ENCODE measurements at regions not wholly inside any gene's neighbourhood (a gene's known extent, or its start where the extent isn't known, plus 50 kb on each side); places are given as distances from the start of the nearest gene placed in this dataset.

DNA sequence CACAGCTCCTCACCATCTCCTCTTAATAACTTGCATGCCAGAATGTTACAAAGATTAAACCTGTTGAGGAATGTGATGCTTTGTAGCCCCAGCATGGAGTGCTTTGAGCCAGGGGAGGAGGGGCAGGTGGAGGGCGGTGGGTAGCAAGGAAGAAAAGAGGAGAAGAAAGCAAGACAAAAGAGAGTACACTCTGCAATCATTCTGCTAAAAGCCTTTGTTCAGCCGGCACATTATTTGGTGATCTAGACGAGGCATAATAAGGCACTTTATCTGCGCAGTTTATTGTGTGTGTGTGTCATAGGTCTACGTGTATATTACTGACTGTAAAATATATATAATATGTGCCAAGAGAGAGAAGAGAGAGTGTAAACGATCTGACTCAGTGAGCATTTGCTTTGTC lies 139.1 kb downstream of the SOX9 start:
- Mint-ChIP-seq H3K36me3 (ENCODE audit: insufficient read depth, unreplicated experiment) (no peaks in the 10 kb centered on the region), H3K4me1 (ENCODE audit: insufficient read depth, unreplicated experiment) (no peaks in the 10 kb centered on the region), H3K4me3 (ENCODE audit: unreplicated experiment) (no peak overlapping the region), H3K27me3 (ENCODE audit: insufficient read depth, unreplicated experiment) (no peaks in the 10 kb centered on the region), H3K9me3 (ENCODE audit: unreplicated experiment) (no peaks in the 10 kb centered on the region), H3K27ac (ENCODE audit: low read depth, unreplicated experiment) (no peak overlapping the region)
- TF ChIP-seq, protein P1, sequence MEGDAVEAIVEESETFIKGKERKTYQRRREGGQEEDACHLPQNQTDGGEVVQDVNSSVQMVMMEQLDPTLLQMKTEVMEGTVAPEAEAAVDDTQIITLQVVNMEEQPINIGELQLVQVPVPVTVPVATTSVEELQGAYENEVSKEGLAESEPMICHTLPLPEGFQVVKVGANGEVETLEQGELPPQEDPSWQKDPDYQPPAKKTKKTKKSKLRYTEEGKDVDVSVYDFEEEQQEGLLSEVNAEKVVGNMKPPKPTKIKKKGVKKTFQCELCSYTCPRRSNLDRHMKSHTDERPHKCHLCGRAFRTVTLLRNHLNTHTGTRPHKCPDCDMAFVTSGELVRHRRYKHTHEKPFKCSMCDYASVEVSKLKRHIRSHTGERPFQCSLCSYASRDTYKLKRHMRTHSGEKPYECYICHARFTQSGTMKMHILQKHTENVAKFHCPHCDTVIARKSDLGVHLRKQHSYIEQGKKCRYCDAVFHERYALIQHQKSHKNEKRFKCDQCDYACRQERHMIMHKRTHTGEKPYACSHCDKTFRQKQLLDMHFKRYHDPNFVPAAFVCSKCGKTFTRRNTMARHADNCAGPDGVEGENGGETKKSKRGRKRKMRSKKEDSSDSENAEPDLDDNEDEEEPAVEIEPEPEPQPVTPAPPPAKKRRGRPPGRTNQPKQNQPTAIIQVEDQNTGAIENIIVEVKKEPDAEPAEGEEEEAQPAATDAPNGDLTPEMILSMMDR (IDR thresholded peaks at IDR 0.05; ENCODE audit: unreplicated experiment), result no peak
- no TSS peak for BruUV-seq (replicated peaks)
- intact Hi-C loops (cut with micrococcal nuclease), result no loop called here
- no peak for DNase-seq (ENCODE audit: unreplicated experiment)
- ChIA-PET POLR2A (interaction anchor here (0.7 kb wide), 1 partner anchor 94 kb away, joined by 3 read pairs; no protein-coding TSS in a partner anchor), CTCF (no interaction called here)

DNA sequence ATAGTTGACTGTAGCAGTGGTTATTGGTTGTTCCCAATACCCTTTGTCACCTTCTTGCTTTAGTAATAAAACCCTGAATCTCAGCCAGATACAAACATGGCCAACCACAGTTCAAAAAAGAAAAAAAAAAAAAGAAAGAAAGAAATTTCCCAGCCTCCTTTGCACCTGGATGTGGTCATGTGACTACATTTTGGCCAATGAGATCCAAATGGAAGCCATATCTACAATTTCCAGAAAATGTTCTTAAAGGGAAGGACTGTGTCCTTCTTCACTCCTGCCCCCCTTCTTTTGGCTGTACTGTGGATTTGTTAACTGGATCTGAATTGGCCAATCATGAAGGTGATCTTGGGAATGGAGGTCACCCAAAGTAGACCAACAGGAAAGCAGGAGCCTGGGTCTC lies 141.9 kb downstream of the SOX9 start:
- no peak overlapping the region for H3K27ac Mint-ChIP-seq (ENCODE audit: low read depth, unreplicated experiment)
- no peaks in the 10 kb centered on the region for H3K27me3 Mint-ChIP-seq (ENCODE audit: insufficient read depth, unreplicated experiment)
- DNase-seq (ENCODE audit: unreplicated experiment), result no peak
- H3K36me3 Mint-ChIP-seq (ENCODE audit: insufficient read depth, unreplicated experiment), result no peaks in the 10 kb centered on the region
- no peaks in the 10 kb centered on the region for H3K9me3 Mint-ChIP-seq (ENCODE audit: unreplicated experiment)
- ChIA-PET CTCF (interaction anchor here (0.8 kb wide), 1 partner anchor 108 kb away, joined by 3 read pairs; no protein-coding TSS in a partner anchor), POLR2A (no interaction called here)
- BruUV-seq (replicated peaks), result no TSS peak
- no peaks in the 10 kb centered on the region for H3K4me1 Mint-ChIP-seq (ENCODE audit: insufficient read depth, unreplicated experiment)
- TF ChIP-seq, protein P1 (IDR thresholded peaks at IDR 0.05; ENCODE audit: unreplicated experiment), result no peak
- intact Hi-C loops (cut with micrococcal nuclease), result no loop called here
- no peak overlapping the region for H3K4me3 Mint-ChIP-seq (ENCODE audit: unreplicated experiment)

DNA sequence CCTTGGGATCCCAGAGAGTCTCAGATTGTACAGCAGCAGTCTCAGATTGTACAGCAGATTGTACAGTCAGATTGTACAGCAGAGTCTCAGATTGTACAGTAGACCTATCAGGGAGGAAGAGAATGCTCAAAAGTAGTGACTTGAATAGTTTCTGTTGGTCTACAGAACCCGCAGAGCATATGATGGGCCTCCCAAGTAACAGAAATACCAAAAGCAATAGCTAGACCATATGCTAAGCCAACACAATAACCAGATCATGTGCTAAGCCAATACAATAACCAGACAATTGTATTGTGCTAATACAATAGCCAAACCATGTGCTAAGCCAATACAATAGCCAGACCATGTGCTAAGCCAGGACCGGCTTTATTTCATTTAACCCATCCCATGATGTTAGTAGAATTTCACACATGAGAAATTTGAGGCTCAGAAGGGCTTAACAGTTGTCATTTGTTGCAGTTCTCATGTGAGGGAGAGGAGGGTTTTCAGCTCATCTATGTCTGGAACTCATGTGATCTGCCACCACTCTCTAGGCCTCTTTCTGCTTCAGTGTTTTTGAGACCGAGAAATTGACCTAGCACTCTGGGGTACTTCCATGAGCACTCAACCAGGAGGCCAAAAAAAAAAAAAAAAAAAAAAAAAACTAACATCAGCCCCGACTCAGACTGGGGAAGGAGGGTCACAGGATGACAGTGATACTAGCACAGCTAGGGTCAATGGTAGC lies 144.0 kb downstream of the SOX9 start:
- no peak for DNase-seq (ENCODE audit: unreplicated experiment)
- BruUV-seq (replicated peaks), result no TSS peak
- Mint-ChIP-seq H3K4me3 (ENCODE audit: unreplicated experiment) (no peak overlapping the region), H3K36me3 (ENCODE audit: insufficient read depth, unreplicated experiment) (no peaks in the 10 kb centered on the region), H3K9me3 (ENCODE audit: unreplicated experiment) (no peaks in the 10 kb centered on the region), H3K27ac (ENCODE audit: low read depth, unreplicated experiment) (no peak overlapping the region), H3K4me1 (ENCODE audit: insufficient read depth, unreplicated experiment) (no peaks in the 10 kb centered on the region), H3K27me3 (ENCODE audit: insufficient read depth, unreplicated experiment) (no peaks in the 10 kb centered on the region)
- ChIA-PET POLR2A (interaction anchor here (0.6 kb wide), 1 partner anchor 10 kb away, joined by 4 read pairs; no protein-coding TSS in a partner anchor), CTCF (no interaction called here)
- intact Hi-C loops (cut with micrococcal nuclease), result no loop called here
- TF ChIP-seq, protein P1 (IDR thresholded peaks at IDR 0.05; ENCODE audit: unreplicated experiment), result no peak

DNA sequence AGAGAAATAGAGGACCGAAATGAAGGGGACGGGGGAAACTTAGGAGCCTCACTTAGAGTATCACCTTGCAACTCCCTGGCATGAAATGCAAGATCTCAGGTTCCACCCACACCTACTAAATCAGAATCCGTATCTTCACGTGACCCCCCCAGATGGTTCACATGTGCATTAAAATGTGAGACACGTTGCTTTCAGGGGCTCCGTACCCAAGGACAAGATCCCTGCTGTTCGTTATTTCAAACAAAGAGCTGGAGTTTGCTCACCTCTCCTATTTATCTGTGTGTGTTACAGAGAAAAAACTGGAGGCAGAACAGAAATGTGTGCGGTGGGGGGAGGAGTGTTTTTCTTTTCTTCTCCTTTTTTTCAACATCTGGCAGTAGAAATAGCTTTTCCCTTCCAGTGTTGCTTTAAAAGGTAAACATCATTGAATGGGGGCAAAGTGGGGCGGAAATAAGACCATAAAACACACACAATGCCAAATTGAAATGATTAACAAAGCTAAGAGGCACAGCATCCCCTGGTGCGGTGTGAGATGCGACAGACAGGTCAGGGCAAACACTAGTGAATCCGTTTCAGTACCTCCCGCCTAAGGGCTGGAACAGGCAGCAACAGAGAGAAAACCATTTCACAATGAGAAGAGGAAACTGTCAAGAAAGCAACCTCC lies 145.4 kb downstream of the SOX9 start:
- intact Hi-C loops (cut with micrococcal nuclease), result no loop called here
- BruUV-seq (replicated peaks), result no TSS peak
- no peak for DNase-seq (ENCODE audit: unreplicated experiment)
- ChIA-PET CTCF (interaction anchor here (0.6 kb wide), 1 partner anchor 77 kb away, joined by 3 read pairs; no protein-coding TSS in a partner anchor), POLR2A (interaction anchor here (0.6 kb wide), 1 partner anchor 43 kb away, joined by 4 read pairs; no protein-coding TSS in a partner anchor)
- Mint-ChIP-seq H3K4me3 (ENCODE audit: unreplicated experiment) (no peak overlapping the region), H3K9me3 (ENCODE audit: unreplicated experiment) (no peaks in the 10 kb centered on the region), H3K4me1 (ENCODE audit: insufficient read depth, unreplicated experiment) (peaks cover 6% of the 10 kb centered on the region), H3K36me3 (ENCODE audit: insufficient read depth, unreplicated experiment) (no peaks in the 10 kb centered on the region), H3K27ac (ENCODE audit: low read depth, unreplicated experiment) (no peak overlapping the region), H3K27me3 (ENCODE audit: insufficient read depth, unreplicated experiment) (no peaks in the 10 kb centered on the region)
- TF ChIP-seq, protein P1 (IDR thresholded peaks at IDR 0.05; ENCODE audit: unreplicated experiment), result no peak
